Cardiac fibroblast (primary cell): ENCODE measurements at regions not wholly inside any gene's neighbourhood (a gene's known extent, or its start where the extent isn't known, plus 50 kb on each side); places are given as distances from the start of the nearest gene placed in this dataset.
A peak's percentile ranks its signal among the peaks of the same experiment; 100 is the strongest.

ENCODE experiments used
- DNase-seq, 2 donors: peaks; one replicate each; pipeline versions ENCODE4 v3.0.0 to v3.0.0-alpha.2; 2010; ENCODE audit warnings: low read depth in 2 of 2
- H3K4me3 ChIP-seq, 2 donors: replicated peaks in 1 of 2; 1 replicate in 1 of 2; 2 replicates in 1 of 2; pipeline ENCODE4 v1.5.1; 2011; ENCODE audit warnings: low read depth in 2 of 2, low read length in 2 of 2, mild to moderate bottlenecking in 2 of 2, moderate library complexity in 1 of 2
- TF ChIP-seq, protein P1 (sequence below): IDR thresholded peaks from one replicate; pipeline ENCODE4 v1.5.1; 2011; ENCODE audit warnings: low read depth, mild to moderate bottlenecking, low read length, inconsistent platforms

DNA sequence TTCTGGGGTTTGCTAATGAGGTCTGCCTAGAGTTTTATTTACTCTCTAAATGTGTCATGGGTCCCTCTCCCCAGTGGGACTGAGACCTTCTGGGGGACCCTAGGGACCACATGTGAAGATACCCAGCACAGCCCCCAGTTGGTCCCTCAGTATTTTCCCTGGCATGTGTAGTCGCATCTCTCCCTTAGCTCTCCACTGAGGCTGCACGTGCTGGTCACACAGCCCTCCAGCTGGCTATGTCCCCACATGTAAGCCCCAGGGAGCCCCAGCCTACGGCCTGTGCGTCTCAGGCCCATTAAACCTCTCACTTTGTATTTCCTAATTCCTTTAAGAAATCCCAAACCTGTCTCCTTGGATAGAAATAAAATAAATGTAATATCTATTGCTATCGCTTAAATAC lies 189.6 kb upstream of the TSHZ3 start:
- DNase-seq: no peak
- TF ChIP-seq, protein P1, sequence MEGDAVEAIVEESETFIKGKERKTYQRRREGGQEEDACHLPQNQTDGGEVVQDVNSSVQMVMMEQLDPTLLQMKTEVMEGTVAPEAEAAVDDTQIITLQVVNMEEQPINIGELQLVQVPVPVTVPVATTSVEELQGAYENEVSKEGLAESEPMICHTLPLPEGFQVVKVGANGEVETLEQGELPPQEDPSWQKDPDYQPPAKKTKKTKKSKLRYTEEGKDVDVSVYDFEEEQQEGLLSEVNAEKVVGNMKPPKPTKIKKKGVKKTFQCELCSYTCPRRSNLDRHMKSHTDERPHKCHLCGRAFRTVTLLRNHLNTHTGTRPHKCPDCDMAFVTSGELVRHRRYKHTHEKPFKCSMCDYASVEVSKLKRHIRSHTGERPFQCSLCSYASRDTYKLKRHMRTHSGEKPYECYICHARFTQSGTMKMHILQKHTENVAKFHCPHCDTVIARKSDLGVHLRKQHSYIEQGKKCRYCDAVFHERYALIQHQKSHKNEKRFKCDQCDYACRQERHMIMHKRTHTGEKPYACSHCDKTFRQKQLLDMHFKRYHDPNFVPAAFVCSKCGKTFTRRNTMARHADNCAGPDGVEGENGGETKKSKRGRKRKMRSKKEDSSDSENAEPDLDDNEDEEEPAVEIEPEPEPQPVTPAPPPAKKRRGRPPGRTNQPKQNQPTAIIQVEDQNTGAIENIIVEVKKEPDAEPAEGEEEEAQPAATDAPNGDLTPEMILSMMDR: no peak
- no peak overlapping the region for H3K4me3 ChIP-seq

DNA sequence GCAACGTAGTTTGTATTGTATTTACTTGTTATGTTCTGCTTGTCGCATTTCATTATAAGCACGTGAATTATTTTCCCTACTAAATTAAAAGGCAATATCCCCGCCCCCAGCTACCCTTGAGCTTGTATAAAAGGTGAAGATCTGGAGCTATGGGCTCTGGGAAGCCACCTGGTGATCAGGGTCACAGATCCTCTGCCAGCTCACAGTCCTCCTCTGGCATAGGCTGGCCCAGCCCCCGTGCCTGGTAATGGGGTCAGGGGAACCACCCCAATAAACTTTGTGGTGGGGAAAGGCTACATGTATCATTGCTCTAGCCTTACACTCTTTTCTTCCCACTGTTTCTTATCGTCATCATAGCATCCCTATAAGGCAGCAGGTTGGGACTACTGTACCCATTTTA lies 190.2 kb upstream of the TSHZ3 start:
- DNase-seq: no peak
- TF ChIP-seq, protein P1: no peak
- H3K4me3 ChIP-seq: no peak overlapping the region

DNA sequence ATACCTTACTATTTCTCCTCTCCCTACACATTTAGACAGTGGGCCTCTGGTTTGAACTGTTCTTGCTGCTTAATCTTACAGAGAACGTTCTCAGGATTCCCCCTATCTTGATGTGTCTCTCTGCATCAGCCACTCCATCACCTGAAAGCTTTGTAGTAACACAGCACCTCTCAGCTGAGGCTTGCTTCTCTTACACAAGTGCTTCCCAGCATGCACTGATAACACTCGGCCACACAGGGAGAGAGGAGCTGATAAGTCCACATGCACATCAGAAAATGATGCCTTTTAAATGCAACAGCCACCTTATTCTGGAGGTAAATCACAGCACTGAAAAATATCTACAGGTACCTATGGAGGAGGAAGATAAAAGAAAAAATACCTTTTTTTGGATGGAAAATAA lies 192.2 kb upstream of the TSHZ3 start:
- TF ChIP-seq, protein P1: no peak
- H3K4me3 ChIP-seq: no peak overlapping the region
- DNase-seq: no peak

DNA sequence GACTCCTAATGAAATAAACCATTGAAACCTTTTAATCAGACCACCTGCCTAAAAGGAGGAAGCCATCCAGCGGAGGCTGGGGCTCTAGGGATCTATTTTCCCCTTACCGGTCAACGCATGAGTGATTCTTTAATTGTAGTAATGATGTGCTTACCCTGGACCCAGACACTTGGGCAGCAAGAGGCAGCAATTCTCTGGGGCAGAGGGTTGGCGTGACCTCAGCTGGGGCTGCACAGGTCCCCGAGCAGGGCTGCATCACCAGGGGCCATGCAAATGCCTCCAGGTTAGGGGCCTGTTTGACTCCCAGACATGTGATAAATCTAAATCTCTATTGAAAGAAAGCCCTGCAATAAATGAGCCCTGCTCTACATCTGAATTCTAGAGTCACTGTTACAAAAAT lies 194.2 kb upstream of the TSHZ3 start:
- DNase-seq: no peak
- no peak overlapping the region for H3K4me3 ChIP-seq
- TF ChIP-seq, protein P1: no peak

DNA sequence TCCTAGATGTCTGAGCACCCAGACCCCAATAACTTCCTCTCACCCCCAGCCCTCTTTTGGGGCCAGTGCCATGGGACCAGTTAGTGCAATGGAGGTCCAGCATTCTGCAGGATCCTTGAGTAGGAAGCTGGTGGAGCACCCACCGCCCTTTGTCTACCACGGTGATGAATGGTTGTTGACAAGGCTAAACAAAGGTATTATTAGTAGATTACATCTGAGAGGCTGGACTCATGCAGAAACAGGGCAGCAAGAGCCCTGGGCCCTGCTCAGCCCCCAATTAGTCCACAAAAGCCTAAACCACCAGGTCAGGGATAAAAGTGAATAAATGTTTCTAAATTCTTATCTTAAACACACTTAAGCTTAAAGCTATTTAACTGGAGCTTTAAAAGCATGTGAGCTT lies 196.5 kb upstream of the TSHZ3 start:
- no peak overlapping the region for H3K4me3 ChIP-seq
- DNase-seq: no peak
- TF ChIP-seq, protein P1: no peak

DNA sequence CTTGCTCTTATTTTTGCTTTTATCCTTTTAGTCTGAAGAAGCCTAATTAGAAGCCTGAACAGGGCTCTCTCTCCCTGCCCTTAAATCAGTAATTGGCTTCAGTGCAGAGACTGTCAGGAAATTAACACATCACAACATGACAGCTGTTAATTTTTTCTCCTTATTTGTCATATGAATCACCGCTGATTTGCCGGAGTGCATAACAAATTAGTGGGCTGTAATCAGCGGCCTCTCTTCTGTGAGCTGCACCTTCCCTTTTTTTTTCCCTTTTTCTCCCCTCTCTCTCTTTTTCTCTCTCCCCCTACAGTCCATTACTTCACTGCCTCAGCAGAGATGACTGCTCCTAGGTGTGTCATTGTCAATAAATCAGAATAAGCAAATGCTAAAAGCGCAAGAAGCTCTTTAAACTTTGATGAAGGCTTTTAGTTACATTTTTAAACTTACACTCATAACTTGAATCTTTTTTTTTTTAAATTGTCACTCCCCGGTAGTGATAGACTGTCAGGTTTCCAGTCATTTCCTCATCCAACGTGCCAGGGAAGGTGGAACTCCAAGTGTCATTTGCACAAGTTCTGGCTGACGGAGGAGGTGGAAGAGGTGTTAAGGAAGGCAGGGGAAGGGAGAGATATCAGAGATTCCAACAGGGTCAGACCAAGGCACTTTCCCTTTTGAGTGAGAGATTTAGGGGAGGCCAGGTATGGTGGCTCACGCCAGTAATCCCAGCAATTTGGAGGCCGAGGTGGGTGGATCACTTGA lies 197.1 kb upstream of the TSHZ3 start:
- DNase-seq: no peak
- H3K4me3 ChIP-seq: no peak overlapping the region
- TF ChIP-seq, protein P1: no peak

DNA sequence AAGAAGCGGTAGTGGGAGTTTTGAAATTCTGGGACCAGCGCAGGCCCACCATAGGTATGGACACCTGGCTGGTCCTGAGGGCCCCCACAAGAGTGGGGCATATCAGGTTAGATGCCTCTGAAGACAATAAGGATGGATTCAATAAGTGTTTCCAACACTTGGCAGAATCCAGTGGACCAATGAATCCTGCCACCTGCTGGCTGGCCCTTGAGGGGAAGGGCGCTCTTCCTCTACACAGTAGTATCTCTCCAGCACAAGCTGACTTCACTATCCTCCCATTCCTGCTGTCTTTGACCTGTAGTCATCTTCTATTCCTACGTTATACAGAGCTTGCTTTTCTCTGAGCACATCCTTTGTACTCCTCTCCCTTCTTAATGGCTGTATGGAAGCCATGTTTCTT lies 199.7 kb upstream of the TSHZ3 start:
- DNase-seq: peak; percentile 61

More for the DNA sequence above, 199.7 kb upstream of the TSHZ3 start:
- H3K4me3 ChIP-seq: no peak overlapping the region
- TF ChIP-seq, protein P1: peak; percentile 78
